ENCODE measurements at regions not wholly inside any gene's neighbourhood (a gene's known extent, or its start where the extent isn't known, plus 50 kb on each side); places are given as distances from the start of the nearest gene placed in this dataset.

DNA sequence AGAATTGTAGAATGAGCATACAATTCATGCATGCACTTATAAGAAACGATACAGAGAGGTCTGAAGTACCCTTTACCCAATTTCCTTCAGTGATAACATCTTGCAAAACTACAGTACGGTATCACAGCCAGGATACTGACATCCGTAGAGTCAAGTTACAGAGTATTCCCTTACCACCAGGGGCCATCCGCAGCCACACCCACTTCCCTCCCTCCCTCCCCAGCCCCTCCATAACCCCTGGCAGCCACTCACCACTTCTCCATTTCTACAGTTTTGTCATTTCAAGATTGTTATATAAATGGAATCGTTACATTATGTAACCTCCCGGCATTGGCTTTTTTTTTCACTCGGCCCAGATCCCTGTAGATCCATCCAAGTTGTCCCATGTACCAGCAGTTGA is 113.6 kb upstream of the RET start:
- Histone ChIP-seq H4K8ac (ENCODE audit: low read depth, low read length) (no peak overlapping the region), H2BK12ac (ENCODE audit: low read length) (no peak overlapping the region), H4K12ac (ENCODE audit: low read depth, low read length) (no peak overlapping the region), H4K91ac (ENCODE audit: low read depth, low read length) (no peak overlapping the region), H3K9me3 (ENCODE audit: insufficient read depth, low read depth, low read length) (no peaks in the 10 kb centered on the region), H3K4ac (ENCODE audit: low read depth, low read length) (no peak overlapping the region), H3K9ac (ENCODE audit: low read length) (no peak overlapping the region), H2AK5ac (ENCODE audit: low read length) (no peak overlapping the region), H3K4me1 (ENCODE audit: control insufficient read depth in 1 of 2, insufficient read depth in 2 of 2, low read length in 2 of 2) (peaks cover 0 to 5% of the 10 kb centered on the region in 2 experiments), H2BK120ac (ENCODE audit: insufficient read depth, low read length, poor library complexity) (no peak overlapping the region), H3K4me3 (ENCODE audit: low read depth, low read length) (no peak overlapping the region), H3K18ac (ENCODE audit: low read length) (no peak overlapping the region), H2BK5ac (ENCODE audit: low read depth, low read length, poor library complexity) (no peak overlapping the region), H2AFZ (ENCODE audit: insufficient read depth, low read length, poor library complexity) (no peak overlapping the region), H3K27ac (ENCODE audit: low read depth, low read length) (no peak overlapping the region), H3K27me3 (ENCODE audit: insufficient read depth, low read length) (no peaks in the 10 kb centered on the region), H3K79me1 (ENCODE audit: low read length) (peaks cover 2% of the 10 kb centered on the region), H3K23ac (ENCODE audit: low read length) (no peak overlapping the region), H3K79me2 (ENCODE audit: control insufficient read depth, insufficient read depth, low read length, poor library complexity) (no peaks in the 10 kb centered on the region), H3K4me2 (ENCODE audit: low read length) (no peak overlapping the region), H3K14ac (ENCODE audit: low read length) (no peak overlapping the region), H3K36me3 (ENCODE audit: control insufficient read depth in 1 of 2, insufficient read depth in 2 of 2, low read length in 2 of 2) (no peaks in the 10 kb centered on the region)
- WGBS (ENCODE audit: extremely low coverage, insufficient coverage, insufficient read length) = no CpG with 5 or more reads among the region's 7 CpGs
- no peak for DNase-seq

- H3K23ac ChIP-seq (ENCODE audit: low read length) = no peak overlapping the region
- WGBS (ENCODE audit: extremely low coverage, insufficient coverage, insufficient read length) = no CpG with 5 or more reads among the region's 3 CpGs
- no peak overlapping the region for H2BK5ac ChIP-seq (ENCODE audit: low read depth, low read length, poor library complexity)
Observed at GRCh38 chr10:42969147-42969546, 107.7 kb upstream of the RET start.

DNA sequence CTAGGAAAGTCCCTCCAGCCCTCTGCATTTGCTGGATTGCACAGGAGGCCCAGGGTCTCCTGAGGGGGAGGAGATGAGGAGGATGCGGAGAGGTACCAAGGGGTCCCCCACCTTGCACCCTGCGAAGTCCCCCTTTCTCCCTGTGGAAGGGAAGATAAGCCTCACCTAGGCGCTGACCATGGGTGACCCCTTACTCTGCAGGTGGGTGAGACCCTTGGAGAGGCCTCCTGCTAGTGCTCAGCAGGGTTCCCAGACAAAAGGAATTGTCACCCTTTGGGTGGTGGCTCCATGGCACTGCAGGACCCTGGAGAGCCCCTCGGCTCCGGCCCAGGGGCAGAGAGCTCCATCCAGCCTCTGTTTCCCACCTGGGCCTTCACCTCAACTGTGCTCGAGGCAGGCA is 107.0 kb upstream of the RET start:
- Histone ChIP-seq H2BK5ac (ENCODE audit: low read depth, low read length, poor library complexity) (no peak overlapping the region), H3K18ac (ENCODE audit: low read length) (no peak overlapping the region), H4K91ac (ENCODE audit: low read depth, low read length) (no peak overlapping the region), H3K14ac (ENCODE audit: low read length) (no peak overlapping the region), H2AFZ (ENCODE audit: insufficient read depth, low read length, poor library complexity) (no peak overlapping the region), H3K27me3 (ENCODE audit: insufficient read depth, low read length) (no peaks in the 10 kb centered on the region), H2BK12ac (ENCODE audit: low read length) (no peak overlapping the region), H3K4me3 (ENCODE audit: low read depth, low read length) (no peak overlapping the region), H2BK120ac (ENCODE audit: insufficient read depth, low read length, poor library complexity) (no peak overlapping the region), H3K4me2 (ENCODE audit: low read length) (no peak overlapping the region), H3K79me2 (ENCODE audit: control insufficient read depth, insufficient read depth, low read length, poor library complexity) (no peaks in the 10 kb centered on the region), H3K9ac (ENCODE audit: low read length) (no peak overlapping the region), H3K23ac (ENCODE audit: low read length) (no peak overlapping the region), H4K12ac (ENCODE audit: low read depth, low read length) (no peak overlapping the region), H3K9me3 (ENCODE audit: insufficient read depth, low read depth, low read length) (no peaks in the 10 kb centered on the region), H2AK5ac (ENCODE audit: low read length) (no peak overlapping the region), H4K8ac (ENCODE audit: low read depth, low read length) (no peak overlapping the region), H3K79me1 (ENCODE audit: low read length) (no peaks in the 10 kb centered on the region), H3K27ac (ENCODE audit: low read depth, low read length) (no peak overlapping the region), H3K4ac (ENCODE audit: low read depth, low read length) (no peak overlapping the region), H3K36me3 (ENCODE audit: control insufficient read depth in 1 of 2, insufficient read depth in 2 of 2, low read length in 2 of 2) (no peaks in the 10 kb centered on the region), H3K4me1 (ENCODE audit: control insufficient read depth in 1 of 2, insufficient read depth in 2 of 2, low read length in 2 of 2) (peaks cover 3 to 5% of the 10 kb centered on the region in 2 experiments)
- DNase-seq = no peak
- WGBS (ENCODE audit: extremely low coverage, insufficient coverage, insufficient read length) = no CpG with 5 or more reads among the region's 6 CpGs

More at GRCh38 chr10:42969147-42969546, 107.7 kb upstream of the RET start:
- no peak overlapping the region for H4K91ac ChIP-seq (ENCODE audit: low read depth, low read length)
- H4K12ac ChIP-seq (ENCODE audit: low read depth, low read length) = no peak overlapping the region
- H3K4me1 ChIP-seq (ENCODE audit: control insufficient read depth in 1 of 2, insufficient read depth in 2 of 2, low read length in 2 of 2) = peaks cover 3 to 5% of the 10 kb centered on the region in 2 experiments
- H3K4ac ChIP-seq (ENCODE audit: low read depth, low read length) = no peak overlapping the region
- no peaks in the 10 kb centered on the region for H3K36me3 ChIP-seq (ENCODE audit: control insufficient read depth in 1 of 2, insufficient read depth in 2 of 2, low read length in 2 of 2)
- H2AK5ac ChIP-seq (ENCODE audit: low read length) = no peak overlapping the region
- H2BK120ac ChIP-seq (ENCODE audit: insufficient read depth, low read length, poor library complexity) = no peak overlapping the region
- no peak overlapping the region for H3K4me3 ChIP-seq (ENCODE audit: low read depth, low read length)
- no peak overlapping the region for H3K18ac ChIP-seq (ENCODE audit: low read length)
- no peaks in the 10 kb centered on the region for H3K9me3 ChIP-seq (ENCODE audit: insufficient read depth, low read depth, low read length)
- H3K4me2 ChIP-seq (ENCODE audit: low read length) = no peak overlapping the region
- no peak overlapping the region for H3K27ac ChIP-seq (ENCODE audit: low read depth, low read length)
- H2BK12ac ChIP-seq (ENCODE audit: low read length) = no peak overlapping the region
- no peaks in the 10 kb centered on the region for H3K27me3 ChIP-seq (ENCODE audit: insufficient read depth, low read length)
- no peaks in the 10 kb centered on the region for H3K79me1 ChIP-seq (ENCODE audit: low read length)
- H3K79me2 ChIP-seq (ENCODE audit: control insufficient read depth, insufficient read depth, low read length, poor library complexity) = no peaks in the 10 kb centered on the region
- H2AFZ ChIP-seq (ENCODE audit: insufficient read depth, low read length, poor library complexity) = no peak overlapping the region
- no peak overlapping the region for H3K14ac ChIP-seq (ENCODE audit: low read length)
- no peak for DNase-seq
- H3K9ac ChIP-seq (ENCODE audit: low read length) = no peak overlapping the region
- H4K8ac ChIP-seq (ENCODE audit: low read depth, low read length) = no peak overlapping the region

DNA sequence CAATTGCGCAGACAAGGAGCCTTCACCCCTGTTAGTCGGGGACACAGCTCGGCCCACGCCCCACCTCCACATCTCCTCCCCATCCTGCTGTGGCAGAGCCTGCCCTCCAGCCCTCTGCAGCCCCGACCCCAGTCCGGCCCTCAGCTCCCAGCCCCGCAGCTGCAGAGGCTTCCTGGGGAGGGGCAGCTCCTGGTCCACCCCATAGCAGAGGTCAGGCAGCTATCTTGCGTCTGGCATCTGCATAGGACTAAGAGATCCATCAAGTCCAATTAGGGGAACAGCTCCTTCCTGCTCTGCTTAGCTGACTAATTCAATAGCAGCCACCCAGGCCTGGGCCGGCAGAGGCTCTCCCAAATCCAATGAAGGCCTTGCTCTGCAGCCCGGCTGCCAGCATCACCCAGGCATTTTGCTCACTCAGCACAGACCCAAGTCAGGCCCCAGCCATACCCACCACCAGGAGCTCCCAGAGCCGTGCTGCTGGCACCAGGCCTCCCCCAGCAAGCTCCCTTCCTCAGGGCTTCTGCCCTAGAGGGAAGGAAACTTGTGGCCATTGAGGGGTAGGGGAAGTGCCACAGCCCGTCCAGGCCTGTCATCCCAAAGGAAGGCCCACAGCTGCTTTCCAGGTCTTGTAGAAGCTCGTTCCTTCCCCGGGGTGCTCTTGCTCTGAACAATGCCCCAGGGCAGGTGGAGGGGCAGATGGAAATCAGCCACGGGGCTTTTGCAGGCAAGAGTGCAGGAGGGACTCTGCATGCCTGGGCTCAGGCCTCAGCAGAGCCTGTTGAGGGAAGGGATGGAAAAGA is 106.2 kb upstream of the RET start:
- Histone ChIP-seq H3K36me3 (ENCODE audit: control insufficient read depth in 1 of 2, insufficient read depth in 2 of 2, low read length in 2 of 2) (no peaks in the 10 kb centered on the region), H3K9ac (ENCODE audit: low read length) (no peak overlapping the region), H3K23ac (ENCODE audit: low read length) (no peak overlapping the region), H4K12ac (ENCODE audit: low read depth, low read length) (no peak overlapping the region), H3K4me3 (ENCODE audit: low read depth, low read length) (no peak overlapping the region), H2BK12ac (ENCODE audit: low read length) (no peak overlapping the region), H4K91ac (ENCODE audit: low read depth, low read length) (no peak overlapping the region), H2AK5ac (ENCODE audit: low read length) (no peak overlapping the region), H4K8ac (ENCODE audit: low read depth, low read length) (no peak overlapping the region), H2BK5ac (ENCODE audit: low read depth, low read length, poor library complexity) (no peak overlapping the region), H3K79me2 (ENCODE audit: control insufficient read depth, insufficient read depth, low read length, poor library complexity) (no peaks in the 10 kb centered on the region), H3K18ac (ENCODE audit: low read length) (no peak overlapping the region), H3K9me3 (ENCODE audit: insufficient read depth, low read depth, low read length) (no peaks in the 10 kb centered on the region), H3K27ac (ENCODE audit: low read depth, low read length) (no peak overlapping the region), H3K4me1 (ENCODE audit: control insufficient read depth in 1 of 2, insufficient read depth in 2 of 2, low read length in 2 of 2) (peaks cover 3 to 5% of the 10 kb centered on the region in 2 experiments), H3K4ac (ENCODE audit: low read depth, low read length) (no peak overlapping the region), H2AFZ (ENCODE audit: insufficient read depth, low read length, poor library complexity) (no peak overlapping the region), H3K27me3 (ENCODE audit: insufficient read depth, low read length) (no peaks in the 10 kb centered on the region), H2BK120ac (ENCODE audit: insufficient read depth, low read length, poor library complexity) (no peak overlapping the region), H3K4me2 (ENCODE audit: low read length) (no peak overlapping the region), H3K79me1 (ENCODE audit: low read length) (no peaks in the 10 kb centered on the region), H3K14ac (ENCODE audit: low read length) (no peak overlapping the region)
- WGBS (ENCODE audit: extremely low coverage, insufficient coverage, insufficient read length) = no CpG with 5 or more reads among the region's 15 CpGs
- DNase-seq = peak; percentile 97 to 99

Data from trophoblast cell (in vitro differentiated cells and primary cell).